OCI-LY1 (cell line): ENCODE measurements at regions not wholly inside any gene's neighbourhood (a gene's known extent, or its start where the extent isn't known, plus 50 kb on each side); places are given as distances from the start of the nearest gene placed in this dataset.

Experiments used
- EZH2 ChIP-seq: fragments of 200-600 bp; sonication (generic), shearing (Covaris generic); IDR thresholded peaks from 2 replicates; pipeline ENCODE4 v1.8.0; 2017; ENCODE audit warnings: borderline replicate concordance, mixed run types, mild to moderate bottlenecking, antibody characterized with exemption, low read length, moderate library complexity, mixed read lengths
- TF ChIP-seq, protein P1 (sequence below): fragments of 200-600 bp; sonication (generic), shearing (Covaris generic); IDR thresholded peaks from 2 replicates; pipeline ENCODE4 v1.5.1; 2017; ENCODE audit warnings: mild to moderate bottlenecking, antibody characterized with exemption, low read length, moderate library complexity, mixed read lengths

DNA sequence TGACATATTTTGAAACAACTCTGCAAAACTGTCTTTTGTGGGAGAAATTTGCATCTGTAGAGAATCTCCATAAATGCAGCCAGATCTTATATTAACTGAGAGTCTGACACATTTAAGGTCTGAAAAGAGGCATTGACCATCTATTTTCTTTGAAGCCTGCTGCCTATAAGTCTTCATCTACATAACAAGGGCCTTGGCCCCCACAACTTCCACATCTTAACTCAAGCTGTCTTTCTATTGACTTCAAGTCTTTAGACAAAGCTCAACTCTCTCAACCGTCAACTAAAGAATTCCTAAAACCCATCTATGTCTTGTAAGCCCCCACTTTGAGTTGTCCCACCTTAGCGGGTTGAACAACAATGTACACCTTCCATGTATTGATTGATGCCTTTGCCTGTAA, 72.4 kb upstream of the ADCY1 start:
- TF ChIP-seq, protein P1, sequence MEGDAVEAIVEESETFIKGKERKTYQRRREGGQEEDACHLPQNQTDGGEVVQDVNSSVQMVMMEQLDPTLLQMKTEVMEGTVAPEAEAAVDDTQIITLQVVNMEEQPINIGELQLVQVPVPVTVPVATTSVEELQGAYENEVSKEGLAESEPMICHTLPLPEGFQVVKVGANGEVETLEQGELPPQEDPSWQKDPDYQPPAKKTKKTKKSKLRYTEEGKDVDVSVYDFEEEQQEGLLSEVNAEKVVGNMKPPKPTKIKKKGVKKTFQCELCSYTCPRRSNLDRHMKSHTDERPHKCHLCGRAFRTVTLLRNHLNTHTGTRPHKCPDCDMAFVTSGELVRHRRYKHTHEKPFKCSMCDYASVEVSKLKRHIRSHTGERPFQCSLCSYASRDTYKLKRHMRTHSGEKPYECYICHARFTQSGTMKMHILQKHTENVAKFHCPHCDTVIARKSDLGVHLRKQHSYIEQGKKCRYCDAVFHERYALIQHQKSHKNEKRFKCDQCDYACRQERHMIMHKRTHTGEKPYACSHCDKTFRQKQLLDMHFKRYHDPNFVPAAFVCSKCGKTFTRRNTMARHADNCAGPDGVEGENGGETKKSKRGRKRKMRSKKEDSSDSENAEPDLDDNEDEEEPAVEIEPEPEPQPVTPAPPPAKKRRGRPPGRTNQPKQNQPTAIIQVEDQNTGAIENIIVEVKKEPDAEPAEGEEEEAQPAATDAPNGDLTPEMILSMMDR: no peak
- TF ChIP-seq EZH2: no peak
